H9 (cell line): ENCODE measurements at regions not wholly inside any gene's neighbourhood (a gene's known extent, or its start where the extent isn't known, plus 50 kb on each side); places are given as distances from the start of the nearest gene placed in this dataset.

ENCODE experiments used
- DNase-seq: peaks from one replicate; pipeline ENCODE4 v3.0.0-alpha.2; 2017
- H2AFZ ChIP-seq: one replicate; pipeline ENCODE4 v1.6.1; 2013; ENCODE audit warnings: mild to moderate bottlenecking, low read length, control low read depth, moderate library complexity
- H2AK5ac ChIP-seq: 2 replicates; pipeline ENCODE4 v1.6.1; 2013; ENCODE audit warnings: low read length, control low read depth, mixed read lengths; ENCODE audit not compliant: insufficient read length
- H2BK120ac ChIP-seq: one replicate; pipeline ENCODE4 v1.6.1; 2013; ENCODE audit warnings: low read depth, mild to moderate bottlenecking, low read length, control low read depth, inconsistent platforms; ENCODE audit not compliant: poor library complexity, severe bottlenecking
- H2BK12ac ChIP-seq: 2 replicates; pipeline ENCODE4 v1.6.1; 2013; ENCODE audit warnings: low read length, control low read depth, mixed read lengths, low read depth; ENCODE audit not compliant: insufficient read length
- H2BK15ac ChIP-seq: 2 replicates; pipeline ENCODE4 v1.6.1; 2013; ENCODE audit warnings: low read depth, low read length, control low read depth
- H2BK20ac ChIP-seq: one replicate; pipeline ENCODE4 v1.6.1; 2013; ENCODE audit warnings: low read depth, mild to moderate bottlenecking, low read length, control low read depth, inconsistent platforms; ENCODE audit not compliant: poor library complexity, severe bottlenecking
- H2BK5ac ChIP-seq: 2 replicates; pipeline ENCODE4 v1.6.1; 2013; ENCODE audit warnings: low read length, control low read depth, mixed read lengths; ENCODE audit not compliant: insufficient read length
- H3K14ac ChIP-seq: 2 replicates; pipeline ENCODE4 v1.6.1; 2013; ENCODE audit warnings: low read length, control low read depth; ENCODE audit not compliant: insufficient read depth
- H3K18ac ChIP-seq: 2 replicates; pipeline ENCODE4 v1.6.1; 2013; ENCODE audit warnings: low read depth, mild to moderate bottlenecking, mixed read lengths, low read length, control low read depth; ENCODE audit not compliant: insufficient read length
- H3K23ac ChIP-seq: 2 replicates; pipeline ENCODE4 v1.6.1; 2013; ENCODE audit warnings: low read length, control low read depth, mixed read lengths, low read depth; ENCODE audit not compliant: insufficient read length
- H3K23me2 ChIP-seq: 2 replicates; pipeline ENCODE4 v1.6.1; 2013; ENCODE audit warnings: low read depth, mild to moderate bottlenecking, mixed read lengths, low read length, control low read depth; ENCODE audit not compliant: insufficient read length, poor library complexity, severe bottlenecking
- H3K27ac ChIP-seq: 2 replicates; pipeline ENCODE4 v1.5.1; 2013; ENCODE audit warnings: low read length, control low read depth, mixed read lengths, low read depth; ENCODE audit not compliant: insufficient read length
- H3K27me3 ChIP-seq: 2 replicates; pipeline ENCODE4 v1.6.1; 2013; ENCODE audit warnings: low read length, control low read depth, inconsistent platforms; ENCODE audit not compliant: insufficient read depth
- H3K4ac ChIP-seq: 2 replicates; pipeline ENCODE4 v1.6.1; 2013; ENCODE audit warnings: low read depth, mild to moderate bottlenecking, control low read depth, inconsistent platforms, low read length, moderate library complexity
- H3K4me1 ChIP-seq: 2 replicates; pipeline ENCODE4 v1.6.1; 2013; ENCODE audit warnings: low read length, control low read depth, inconsistent platforms; ENCODE audit not compliant: insufficient read depth
- H3K4me2 ChIP-seq: 2 replicates; pipeline ENCODE4 v1.6.1; 2013; ENCODE audit warnings: low read length, control low read depth, mixed read lengths; ENCODE audit not compliant: insufficient read length, insufficient read depth
- H3K56ac ChIP-seq: 2 replicates; pipeline ENCODE4 v1.6.1; 2013; ENCODE audit warnings: low read depth, mild to moderate bottlenecking, mixed read lengths, low read length, control low read depth; ENCODE audit not compliant: insufficient read length
- H3K79me1 ChIP-seq: 2 replicates; pipeline ENCODE4 v1.6.1; 2013; ENCODE audit warnings: low read depth, mild to moderate bottlenecking, moderate library complexity, low read length, control low read depth, inconsistent platforms; ENCODE audit not compliant: insufficient read depth, poor library complexity, severe bottlenecking
- H3K79me2 ChIP-seq: 2 replicates; pipeline ENCODE4 v1.6.1; 2013; ENCODE audit warnings: low read length, control low read depth, inconsistent platforms; ENCODE audit not compliant: insufficient read depth
- H3K9ac ChIP-seq: 2 replicates; pipeline ENCODE4 v1.6.1; 2013; ENCODE audit warnings: low read length, control low read depth, mixed read lengths; ENCODE audit not compliant: insufficient read length; ENCODE audit errors: extremely low read depth
- H3K9me3 ChIP-seq: one replicate; pipeline ENCODE4 v1.6.1; 2013; ENCODE audit warnings: low read depth, low read length, inconsistent platforms; ENCODE audit not compliant: control insufficient read depth
- H3T11ph ChIP-seq: one replicate; pipeline ENCODE4 v1.6.1; 2013; ENCODE audit warnings: mild to moderate bottlenecking, low read length, control low read depth, inconsistent platforms
- H4K20me1 ChIP-seq: one replicate; pipeline ENCODE4 v1.6.1; 2013; ENCODE audit not compliant: control insufficient read depth, insufficient read length, insufficient read depth
- H4K5ac ChIP-seq: 2 replicates; pipeline ENCODE4 v1.6.1; 2013; ENCODE audit warnings: low read depth, mild to moderate bottlenecking, mixed read lengths, low read length, control low read depth; ENCODE audit not compliant: insufficient read length
- H4K8ac ChIP-seq: replicated peaks from 2 replicates; pipeline ENCODE4 v1.6.1; 2013; ENCODE audit warnings: low read length, control low read depth, mixed read lengths, low read depth; ENCODE audit not compliant: insufficient read length
- H4K91ac ChIP-seq: 2 replicates; pipeline ENCODE4 v1.6.1; 2013; ENCODE audit warnings: low read depth, mild to moderate bottlenecking, moderate library complexity, mixed read lengths, low read length, control low read depth; ENCODE audit not compliant: insufficient read length
- H3K27ac Mint-ChIP-seq, 3 experiments: 2 replicates in 2 of 3; 3 replicates in 1 of 3; pipeline ENCODE4 v1.8.0; 2020 to 2021; ENCODE audit warnings: mixed read lengths in 3 of 3, mild to moderate bottlenecking in 1 of 3, moderate library complexity in 1 of 3
- H3K27me3 Mint-ChIP-seq: 2 replicates; pipeline ENCODE4 v1.8.0; 2021; ENCODE audit warnings: low read depth, mild to moderate bottlenecking, moderate library complexity, mixed read lengths
- H3K36me3 Mint-ChIP-seq, 3 experiments: 2 replicates in 2 of 3; 3 replicates in 1 of 3; pipeline ENCODE4 v1.8.0; 2020 to 2021; ENCODE audit warnings: low read depth in 3 of 3, mixed read lengths in 3 of 3; ENCODE audit not compliant: insufficient read depth in 1 of 3
- H3K4me1 Mint-ChIP-seq, 2 experiments: 2 replicates each; pipeline ENCODE4 v1.8.0; 2020; ENCODE audit warnings: mixed read lengths in 2 of 2
- H3K4me3 Mint-ChIP-seq, 2 experiments: 2 replicates in 1 of 2; 3 replicates in 1 of 2; pipeline ENCODE4 v1.8.0; 2020 to 2021; ENCODE audit warnings: mild to moderate bottlenecking in 2 of 2, mixed read lengths in 2 of 2, moderate library complexity in 1 of 2
- H3K9me3 Mint-ChIP-seq, 2 experiments: 2 replicates in 1 of 2; 3 replicates in 1 of 2; pipeline ENCODE4 v1.8.0; 2020; ENCODE audit warnings: mild to moderate bottlenecking in 2 of 2, mixed read lengths in 2 of 2, moderate library complexity in 1 of 2
- CTCF ChIP-seq: fragments of 200-600 bp; sonication (generic); conservative IDR thresholded peaks from 3 replicates; pipeline ENCODE4 v1.8.0; 2021; ENCODE audit warnings: antibody characterized with exemption, mild to moderate bottlenecking
- WGBS: extraction: QIAGEN DNeasy Blood & Tissue Kit; methylation state at CpG from one replicate; pipeline ENCODE4 v1.1.7; 2013; ENCODE audit warnings: missing lambda C conversion rate, low lambda C conversion rate, mixed read lengths; ENCODE audit not compliant: insufficient read length; ENCODE audit errors: extremely low coverage; 5-methylcytosine and 5-hydroxymethylcytosine counted together

- no peak overlapping the region for H3T11ph ChIP-seq
Measured at GRCh38 chr4:171751538-171751937, 61.7 kb upstream of the GALNTL6 start.

More at GRCh38 chr4:171751538-171751937, 61.7 kb upstream of the GALNTL6 start:
- no peaks in the 10 kb centered on the region for H3K23me2 ChIP-seq
- H4K8ac ChIP-seq = no peak overlapping the region
- H3K23ac ChIP-seq = no peak overlapping the region
- no peak overlapping the region for H3K9ac ChIP-seq
- no peak overlapping the region for H4K5ac ChIP-seq
- H3K27me3 ChIP-seq = no peaks in the 10 kb centered on the region
- WGBS = no CpG with 5 or more reads among the region's 2 CpGs
- no peaks in the 10 kb centered on the region for H4K20me1 ChIP-seq
- no peak overlapping the region for H2BK20ac ChIP-seq
- Mint-ChIP-seq H3K27ac (no peak overlapping the region), H3K4me1 (no peaks in the 10 kb centered on the region), H3K27me3 (no peaks in the 10 kb centered on the region), H3K4me3 (no peak overlapping the region), H3K36me3 (no peaks in the 10 kb centered on the region), H3K9me3 (no peaks in the 10 kb centered on the region)
- H3K18ac ChIP-seq = no peak overlapping the region
- H3K4me2 ChIP-seq = no peak overlapping the region
- H3K14ac ChIP-seq = no peak overlapping the region
- no peak overlapping the region for H2AK5ac ChIP-seq
- H2BK120ac ChIP-seq = no peak overlapping the region
- H2BK12ac ChIP-seq = no peak overlapping the region
- H4K91ac ChIP-seq = no peak overlapping the region
- H3K4ac ChIP-seq = no peak overlapping the region
- H2BK15ac ChIP-seq = no peak overlapping the region
- no peak for DNase-seq
- no peak overlapping the region for H2BK5ac ChIP-seq
- no peak overlapping the region for H2AFZ ChIP-seq
- no peak overlapping the region for H3K56ac ChIP-seq
- H3K27ac ChIP-seq = no peak overlapping the region
- no peak for TF ChIP-seq CTCF
- no peaks in the 10 kb centered on the region for H3K9me3 ChIP-seq
- H3K79me1 ChIP-seq = no peaks in the 10 kb centered on the region
- H3K4me1 ChIP-seq = no peaks in the 10 kb centered on the region
- H3K79me2 ChIP-seq = no peaks in the 10 kb centered on the region
